Left colon (tissue), 2 donors: ENCODE measurements at regions not wholly inside any gene's neighbourhood (a gene's known extent, or its start where the extent isn't known, plus 50 kb on each side); places are given as distances from the start of the nearest gene placed in this dataset.
A peak's percentile ranks its signal among the peaks of the same experiment; 100 is the strongest.

ENCODE experiments used
- ATAC-seq: fragments of 200-7000 bp; cut with Tn5 transposase; one replicate; pipeline ENCODE4 v1.9.1; 2020; ENCODE audit warnings: mild to moderate bottlenecking, moderate library complexity
- DNase-seq, 2 donors: peaks; one replicate each; pipeline ENCODE4 v3.0.0-alpha.2; 2020
- intact Hi-C, 2 donors: fragments of 100-400 bp; cut with DNase I in 1 of 2; cut with micrococcal nuclease in 1 of 2; formaldehyde crosslinking; loops; one replicate each; pipeline versions ENCODE4 v1.11.2 to v1.14.0; 2022; cut with DNase I, micrococcal nuclease
- donor health status: DM: no; HTN: no; CAD: no.
- donor health status: DM: yes; HTN: yes; CAD: no.

- intact Hi-C loops, result no loop called here
- ATAC-seq (no peak), DNase-seq (no peak)
Measured at GRCh38 chr10:94211169-94211510, 151.6 kb downstream of the NOC3L start.

DNA sequence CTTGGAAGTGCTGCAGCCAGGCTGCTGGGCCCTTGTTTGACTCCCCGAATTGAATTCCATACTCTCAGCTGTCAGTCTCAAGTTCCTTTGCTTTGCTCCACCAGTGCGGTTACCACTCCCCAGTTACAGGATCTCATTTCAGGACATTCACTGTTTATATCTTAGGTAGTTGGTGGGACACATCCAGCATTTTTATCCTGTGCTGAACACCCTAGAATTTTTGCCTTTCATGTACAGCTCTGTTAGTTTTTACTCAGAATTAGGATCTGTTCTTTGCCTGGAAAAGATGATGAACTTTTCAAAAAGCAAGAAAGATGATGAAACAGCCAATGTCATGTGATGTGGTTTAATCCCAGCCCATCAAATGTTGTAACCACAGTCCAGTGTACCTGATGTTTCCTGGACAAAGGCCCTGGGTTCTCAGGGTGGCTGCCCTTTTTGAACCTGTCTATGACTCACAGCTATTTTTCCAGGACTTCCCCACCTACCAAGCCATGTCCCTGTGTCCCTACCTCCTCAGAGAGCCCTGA is 149.7 kb downstream of the NOC3L start:
- peak in 1 of 2 donors; percentile 26 for DNase-seq
- peak; percentile 76 for ATAC-seq

DNA sequence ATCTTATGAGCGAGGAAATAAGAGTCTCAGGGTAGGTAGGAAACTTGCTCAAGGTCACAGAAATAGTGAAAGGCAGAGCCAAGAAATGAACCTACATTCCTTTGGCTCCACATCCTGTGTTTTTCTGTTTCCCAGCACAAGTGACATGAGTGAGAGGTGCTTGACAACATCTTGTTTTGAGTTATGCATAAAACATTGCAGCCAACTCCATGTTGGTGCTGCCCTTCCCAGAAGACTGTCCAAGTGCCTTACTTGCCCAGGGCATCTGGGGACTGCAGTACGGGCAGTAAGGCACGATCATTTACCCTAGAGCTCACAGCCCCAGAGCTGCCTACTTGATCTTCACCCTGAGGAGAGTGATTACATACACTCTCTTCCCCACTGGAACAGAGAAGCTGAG is 148.8 kb downstream of the NOC3L start:
- DNase-seq (no peak), ATAC-seq (no peak)
- intact Hi-C loops, result no loop called here

More for the DNA sequence above, 149.7 kb downstream of the NOC3L start:
- intact Hi-C loops, result no loop called here

GRCh38 chr10:94214481-94214893 is 148.3 kb downstream of the NOC3L start:
- intact Hi-C loops, result no loop called here
- DNase-seq (no peak), ATAC-seq (no peak)

DNA sequence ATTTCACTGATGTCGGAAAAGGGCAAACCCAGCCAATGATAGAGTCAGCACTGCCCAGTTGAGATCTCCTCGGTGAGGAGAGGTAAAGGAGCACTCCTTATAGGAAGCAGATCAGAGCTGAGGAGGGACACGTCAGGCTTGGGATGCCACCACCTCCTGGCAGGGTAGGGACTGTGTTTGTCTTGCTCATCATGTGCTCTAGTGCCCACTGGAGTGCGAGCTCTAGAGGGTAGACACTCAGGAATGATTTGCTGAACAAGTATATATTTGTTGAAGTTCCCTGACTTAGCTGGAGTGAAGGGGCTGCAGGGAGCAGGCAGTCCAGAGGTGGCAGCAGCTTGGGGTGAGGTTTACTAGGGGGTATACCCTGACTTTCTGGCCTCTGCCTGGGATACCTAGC is 146.5 kb downstream of the NOC3L start:
- no peak for DNase-seq
- no peak for ATAC-seq
- intact Hi-C loops, result no loop called here

DNA sequence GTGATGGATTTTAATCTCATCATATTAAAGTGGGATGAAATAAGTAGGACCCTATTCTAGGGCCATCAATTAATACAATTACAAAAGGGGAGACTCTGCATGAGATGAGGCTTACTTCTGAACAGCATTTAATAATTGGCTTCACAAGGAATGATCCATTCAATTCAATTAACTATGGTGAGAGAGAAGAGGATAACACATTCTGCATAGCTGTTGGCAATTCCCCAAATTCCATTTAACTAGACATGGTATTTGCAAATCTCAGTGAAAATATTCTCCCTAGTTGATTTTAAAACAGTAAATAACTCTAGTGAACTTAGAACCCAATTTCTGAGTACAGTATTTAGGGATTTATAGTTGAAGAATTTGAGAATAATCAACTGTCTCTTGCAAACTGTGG is 145.3 kb downstream of the NOC3L start:
- no peak for ATAC-seq
- DNase-seq, result no peak
- intact Hi-C loops, result no loop called here

- no peak for ATAC-seq
- intact Hi-C loops, result no loop called here
- no peak for DNase-seq
Measured at GRCh38 chr10:94218493-94219183, 144.1 kb downstream of the NOC3L start.

DNA sequence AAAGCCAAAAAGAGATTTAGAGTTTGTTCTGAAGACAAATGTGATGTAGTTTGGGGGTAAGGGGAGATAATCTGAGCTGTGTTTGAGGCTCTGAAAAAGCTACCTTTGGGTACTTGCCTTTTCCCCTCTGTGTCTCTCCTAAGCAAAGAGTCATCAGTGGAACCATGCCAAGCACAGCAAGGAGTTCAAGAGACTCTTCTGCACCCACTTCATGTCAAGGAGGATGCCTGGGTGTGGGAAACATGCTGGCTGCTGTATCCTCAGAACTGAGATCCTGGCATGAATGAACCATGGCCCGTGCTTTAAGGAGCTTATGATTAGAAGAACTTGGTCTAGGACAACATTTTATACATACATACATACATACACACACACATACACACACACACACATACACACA is 142.9 kb downstream of the NOC3L start:
- DNase-seq (no peak), ATAC-seq (no peak)
- intact Hi-C loops, result no loop called here

- ATAC-seq (no peak), DNase-seq (no peak)
- intact Hi-C loops, result no loop called here
Measured at GRCh38 chr10:94220717-94221116, 142.0 kb downstream of the NOC3L start.

DNA sequence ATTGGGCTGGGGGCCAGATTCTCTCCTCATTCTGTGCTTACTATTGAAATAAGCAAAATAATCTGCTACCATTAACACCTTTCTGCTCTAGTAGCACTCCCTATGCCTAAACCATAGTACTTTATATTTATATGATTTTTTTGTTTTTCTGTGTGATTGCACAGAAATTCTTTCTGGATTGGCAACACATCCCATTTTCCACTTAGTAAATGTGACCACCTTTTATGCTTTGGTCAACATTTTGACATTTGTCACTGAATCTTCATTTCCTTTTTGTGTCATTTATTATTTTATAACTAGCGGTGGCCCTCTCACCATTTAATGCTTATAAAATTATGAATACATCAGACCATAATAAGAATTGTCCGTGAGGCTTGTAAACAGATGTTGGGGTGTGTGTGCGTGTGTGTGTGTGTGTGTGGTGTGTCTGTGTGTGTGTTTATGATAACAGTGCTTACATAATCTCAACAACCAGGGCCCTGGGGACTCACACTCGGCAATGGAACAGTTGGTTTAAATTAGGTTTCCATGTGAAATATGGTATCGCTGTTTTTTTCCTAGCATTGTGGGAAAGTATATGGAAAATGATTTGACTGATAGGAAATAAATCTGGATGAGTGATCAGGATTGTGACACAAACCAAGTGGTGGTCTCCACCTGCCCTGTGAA is 138.9 kb downstream of the NOC3L start:
- DNase-seq (no peak), ATAC-seq (no peak)
- intact Hi-C loops, result no loop called here

GRCh38 chr10:94224656-94225055 is 138.1 kb downstream of the NOC3L start:
- ATAC-seq, result no peak
- intact Hi-C loops, result no loop called here
- no peak for DNase-seq

DNA sequence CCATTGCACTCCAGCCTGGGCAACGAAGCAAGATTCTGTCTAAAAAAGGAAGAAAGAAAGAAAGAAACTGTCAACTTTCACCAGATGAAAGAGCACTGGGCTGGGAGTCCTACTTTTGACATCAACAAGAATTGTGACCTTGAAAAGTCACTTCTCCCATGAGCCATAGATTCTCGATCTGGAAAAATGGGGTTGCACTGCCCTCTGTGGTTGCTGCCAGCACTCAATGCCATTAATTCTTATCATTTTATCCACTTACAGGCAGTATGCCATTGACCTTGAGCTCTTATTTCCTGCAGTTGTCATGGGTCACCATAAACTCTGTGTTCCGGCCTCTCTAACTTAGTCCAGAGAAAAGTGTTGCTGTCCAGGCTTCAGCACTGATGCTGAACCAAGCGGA is 137.2 kb downstream of the NOC3L start:
- intact Hi-C loops, result no loop called here
- ATAC-seq (peak; percentile 56), DNase-seq (no peak)

GRCh38 chr10:94230134-94230785 is 132.5 kb downstream of the NOC3L start:
- intact Hi-C loops, result no loop called here
- ATAC-seq (no peak), DNase-seq (no peak)

DNA sequence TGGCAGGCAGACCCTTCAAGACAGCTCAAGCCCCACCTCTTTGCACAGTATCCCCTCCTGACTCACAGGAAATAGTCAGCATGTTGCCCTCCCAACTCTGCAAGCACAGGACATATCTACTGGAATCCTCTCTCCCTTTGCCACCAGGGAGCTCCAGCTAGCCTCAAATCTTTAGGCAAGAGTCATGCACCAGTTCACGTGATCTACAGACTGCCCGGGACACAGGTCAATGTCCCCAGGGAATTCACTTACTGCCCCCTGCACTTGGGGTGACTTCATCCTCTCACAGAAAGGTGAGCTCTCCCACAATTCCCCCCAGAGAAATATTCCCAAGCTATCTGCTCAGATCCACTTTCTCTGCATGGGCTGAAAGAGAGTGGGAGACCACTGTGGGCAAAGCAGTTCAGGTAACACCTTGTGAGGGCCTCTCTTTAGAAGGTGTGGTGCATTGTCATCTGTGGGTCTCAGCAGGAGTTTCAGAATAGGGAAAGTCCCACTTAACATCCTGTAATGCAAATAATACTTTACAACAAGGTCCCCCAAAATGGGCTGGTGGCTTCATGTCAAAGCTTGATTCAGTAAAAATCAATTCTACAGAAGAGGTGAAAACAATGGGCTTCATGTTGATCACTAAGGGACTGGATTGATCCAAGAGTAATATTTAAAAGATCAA is 129.9 kb downstream of the NOC3L start:
- DNase-seq, result no peak
- ATAC-seq, result no peak
- intact Hi-C loops, result no loop called here

DNA sequence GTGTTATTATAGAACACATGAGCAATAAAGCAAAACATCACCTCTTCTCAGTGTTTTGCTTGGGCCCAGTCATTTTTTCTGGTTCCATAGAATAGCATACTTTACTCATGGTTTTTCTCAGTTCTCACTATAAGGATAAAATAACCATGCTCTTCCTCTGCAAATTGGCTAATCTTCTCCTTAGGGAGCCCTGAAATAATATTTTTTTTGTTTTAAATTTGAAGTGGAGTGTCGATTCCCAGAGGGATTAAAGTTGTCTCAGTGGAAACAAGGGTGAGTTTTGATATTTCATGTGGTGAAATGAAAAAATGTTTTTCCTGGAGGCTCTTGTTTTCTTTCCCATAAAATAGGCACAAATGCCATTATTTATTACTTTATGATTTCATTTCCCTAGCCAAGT is 127.3 kb downstream of the NOC3L start:
- DNase-seq (no peak), ATAC-seq (no peak)
- intact Hi-C loops, result no loop called here

- intact Hi-C loops, result no loop called here
- DNase-seq, result no peak
- no peak for ATAC-seq
Measured at GRCh38 chr10:94238006-94238617, 124.6 kb downstream of the NOC3L start.

DNA sequence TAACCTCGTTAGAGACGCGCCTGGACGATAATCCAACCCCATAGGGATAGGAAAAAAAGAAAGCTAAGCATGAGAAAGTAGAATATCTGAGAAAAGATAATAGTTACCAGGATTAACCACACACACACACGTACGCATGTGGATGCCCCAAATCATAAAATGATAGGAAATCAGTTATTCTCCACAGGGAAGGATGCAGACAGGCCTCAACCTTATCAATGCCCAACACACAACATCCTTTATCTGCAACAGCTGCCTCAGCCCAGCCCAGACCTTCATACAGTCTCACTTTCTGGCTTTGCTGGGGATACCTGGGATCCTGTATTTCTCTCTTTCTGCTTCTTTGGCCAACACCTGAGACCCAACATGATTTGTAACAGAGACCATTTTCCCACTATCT is 123.0 kb downstream of the NOC3L start:
- ATAC-seq, result no peak
- intact Hi-C loops, result no loop called here

DNA sequence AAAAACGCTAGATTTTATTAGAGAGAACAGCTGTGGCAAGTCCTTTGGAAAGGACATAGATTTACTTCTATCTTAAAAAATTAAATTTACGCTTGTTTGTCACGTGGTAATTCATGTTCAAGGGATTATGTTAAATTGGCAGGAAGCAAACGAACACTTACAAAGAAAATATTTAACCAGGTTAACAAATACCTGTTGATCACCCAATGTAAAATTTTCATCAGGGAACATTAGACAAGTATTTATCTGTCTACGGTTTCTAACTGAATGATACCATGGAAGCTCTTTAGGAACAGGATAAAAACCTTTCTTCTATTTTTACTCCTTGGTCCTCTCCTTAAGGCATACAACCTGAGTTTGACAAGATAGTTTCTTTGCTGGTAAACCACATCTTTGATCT is 122.2 kb downstream of the NOC3L start:
- ATAC-seq (no peak), DNase-seq (no peak)
- intact Hi-C loops, result no loop called here

More for the DNA sequence above, 123.0 kb downstream of the NOC3L start:
- DNase-seq, result no peak

DNA sequence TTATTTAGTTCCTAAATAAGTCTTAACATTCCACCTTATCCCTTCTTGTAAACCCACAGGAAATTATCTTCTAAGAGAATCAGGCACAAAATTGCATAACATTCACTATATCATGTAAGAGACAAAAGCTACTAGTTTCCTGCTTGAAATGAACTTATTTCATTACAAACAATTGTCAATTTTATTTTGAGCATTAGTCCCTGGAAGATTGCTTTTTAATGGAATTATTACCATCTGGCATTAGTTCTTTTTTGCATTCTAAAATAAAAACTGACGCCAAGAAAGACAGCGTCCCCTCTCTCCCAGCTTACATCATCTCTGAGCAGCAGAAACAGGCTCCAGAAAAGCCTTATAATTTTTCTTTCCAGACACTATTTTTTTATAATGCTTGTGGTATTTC is 121.8 kb downstream of the NOC3L start:
- intact Hi-C loops, result no loop called here
- DNase-seq (no peak), ATAC-seq (no peak)
